Stomach (tissue), 4 donors: ENCODE measurements at regions not wholly inside any gene's neighbourhood (a gene's known extent, or its start where the extent isn't known, plus 50 kb on each side); places are given as distances from the start of the nearest gene placed in this dataset.

Experiments
- CTCF ChIP-seq, 7 experiments: fragments of 450-650 bp in 4 of 7; fragments of 200-600 bp in 3 of 7; sonication (generic) in 3 of 7; IDR thresholded peaks; one replicate each; pipeline ENCODE4 v1.5.1; 2016 to 2019; ENCODE audit warnings: antibody characterized with exemption in 7 of 7, control low read depth in 2 of 7, mild to moderate bottlenecking in 1 of 7
- EP300 ChIP-seq: sonication (generic); formaldehyde crosslinking; IDR thresholded peaks from one replicate; pipeline ENCODE4 v1.6.1; 2017; ENCODE audit warnings: antibody characterized with exemption
- POLR2A ChIP-seq, 4 donors: fragments of 450-650 bp; IDR thresholded peaks; one replicate each; pipeline ENCODE4 v1.6.1; 2016; ENCODE audit warnings: antibody characterized with exemption in 4 of 4, control low read depth in 2 of 4, mild to moderate bottlenecking in 1 of 4, moderate library complexity in 1 of 4
- POLR2AphosphoS5 ChIP-seq, 3 donors: sonication (generic); formaldehyde crosslinking; IDR thresholded peaks; one replicate each; pipeline ENCODE4 v1.6.1; 2016; ENCODE audit warnings: antibody characterized with exemption in 3 of 3

GRCh38 chr13:69461397-69461796 lies 646.2 kb upstream of the ATXN8OS start:
- TF ChIP-seq CTCF (IDR thresholded peaks at IDR 0.05) (no peak), POLR2A (IDR thresholded peaks at IDR 0.05) (no peak), EP300 (no peak), POLR2AphosphoS5 (IDR thresholded peaks at IDR 0.05) (no peak)
